ENCODE measurements at regions not wholly inside any gene's neighbourhood (a gene's known extent, or its start where the extent isn't known, plus 50 kb on each side); places are given as distances from the start of the nearest gene placed in this dataset.

DNA sequence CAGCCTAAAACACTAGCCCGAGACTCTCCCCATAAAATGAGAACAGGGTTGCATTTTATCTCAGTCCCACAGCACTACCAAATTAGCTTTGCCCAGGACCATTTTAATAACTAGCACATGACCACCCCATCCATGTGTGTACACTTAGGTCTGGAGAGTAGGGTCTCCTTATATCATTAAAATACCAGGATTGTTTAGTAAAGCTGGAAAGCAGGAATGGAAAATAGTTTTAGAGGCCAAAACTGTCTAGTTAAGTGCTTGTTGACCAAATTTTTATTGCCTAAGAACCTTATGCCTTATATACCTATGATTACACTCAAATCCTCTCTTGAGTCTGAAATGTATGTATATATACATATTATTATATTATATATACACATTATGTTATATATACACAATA is 608.4 kb downstream of the HDGFL1 start:
- ChIA-PET CTCF (no interaction called here), POLR2A (no interaction called here)
- Mint-ChIP-seq H3K9me3 (no peaks in the 10 kb centered on the region), H3K4me1 (peaks cover 20% of the 10 kb centered on the region), H3K27ac (no peak overlapping the region), H3K36me3 (no peaks in the 10 kb centered on the region), H3K27me3 (ENCODE audit: low read depth) (no peaks in the 10 kb centered on the region), H3K4me3 (no peak overlapping the region)
- DNase-seq (ENCODE audit: low spot score) (no peak), ATAC-seq (no peak)
- TF ChIP-seq, protein P1, sequence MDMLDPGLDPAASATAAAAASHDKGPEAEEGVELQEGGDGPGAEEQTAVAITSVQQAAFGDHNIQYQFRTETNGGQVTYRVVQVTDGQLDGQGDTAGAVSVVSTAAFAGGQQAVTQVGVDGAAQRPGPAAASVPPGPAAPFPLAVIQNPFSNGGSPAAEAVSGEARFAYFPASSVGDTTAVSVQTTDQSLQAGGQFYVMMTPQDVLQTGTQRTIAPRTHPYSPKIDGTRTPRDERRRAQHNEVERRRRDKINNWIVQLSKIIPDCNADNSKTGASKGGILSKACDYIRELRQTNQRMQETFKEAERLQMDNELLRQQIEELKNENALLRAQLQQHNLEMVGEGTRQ (CRISPR knock-in tag; IDR thresholded peaks at IDR 0.05) = no peak
- TF ChIP-seq ZNF423 (CRISPR knock-in tag; IDR thresholded peaks at IDR 0.05) (no peak), GABPB1 (CRISPR knock-in tag; IDR thresholded peaks at IDR 0.05) (no peak), KAT7 (CRISPR knock-in tag; IDR thresholded peaks at IDR 0.05; ENCODE audit: borderline replicate concordance) (no peak), EMX1 (CRISPR knock-in tag; IDR thresholded peaks at IDR 0.05) (no peak), CDX4 (CRISPR knock-in tag; IDR thresholded peaks at IDR 0.05; ENCODE audit: borderline replicate concordance) (no peak), NFYB (CRISPR knock-in tag; conservative IDR thresholded peaks at IDR 0.05; ENCODE audit: low read depth) (no peak), ZNF219 (CRISPR knock-in tag; IDR thresholded peaks at IDR 0.05; ENCODE audit: borderline replicate concordance) (no peak), HMGA2 (CRISPR knock-in tag; IDR thresholded peaks at IDR 0.05) (no peak), SP1 (CRISPR knock-in tag; conservative IDR thresholded peaks at IDR 0.05) (no peak), GRHL2 (CRISPR knock-in tag; IDR thresholded peaks at IDR 0.05; ENCODE audit: insufficient replicate concordance, severe bottlenecking) (no peak), NFATC4 (CRISPR knock-in tag; IDR thresholded peaks at IDR 0.05) (no peak), NFE2L1 (CRISPR knock-in tag; IDR thresholded peaks at IDR 0.05) (no peak)
- TF ChIP-seq, protein P2, sequence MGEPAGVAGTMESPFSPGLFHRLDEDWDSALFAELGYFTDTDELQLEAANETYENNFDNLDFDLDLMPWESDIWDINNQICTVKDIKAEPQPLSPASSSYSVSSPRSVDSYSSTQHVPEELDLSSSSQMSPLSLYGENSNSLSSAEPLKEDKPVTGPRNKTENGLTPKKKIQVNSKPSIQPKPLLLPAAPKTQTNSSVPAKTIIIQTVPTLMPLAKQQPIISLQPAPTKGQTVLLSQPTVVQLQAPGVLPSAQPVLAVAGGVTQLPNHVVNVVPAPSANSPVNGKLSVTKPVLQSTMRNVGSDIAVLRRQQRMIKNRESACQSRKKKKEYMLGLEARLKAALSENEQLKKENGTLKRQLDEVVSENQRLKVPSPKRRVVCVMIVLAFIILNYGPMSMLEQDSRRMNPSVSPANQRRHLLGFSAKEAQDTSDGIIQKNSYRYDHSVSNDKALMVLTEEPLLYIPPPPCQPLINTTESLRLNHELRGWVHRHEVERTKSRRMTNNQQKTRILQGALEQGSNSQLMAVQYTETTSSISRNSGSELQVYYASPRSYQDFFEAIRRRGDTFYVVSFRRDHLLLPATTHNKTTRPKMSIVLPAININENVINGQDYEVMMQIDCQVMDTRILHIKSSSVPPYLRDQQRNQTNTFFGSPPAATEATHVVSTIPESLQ (CRISPR knock-in tag; IDR thresholded peaks at IDR 0.05) = no peak
- TF ChIP-seq, protein P3, sequence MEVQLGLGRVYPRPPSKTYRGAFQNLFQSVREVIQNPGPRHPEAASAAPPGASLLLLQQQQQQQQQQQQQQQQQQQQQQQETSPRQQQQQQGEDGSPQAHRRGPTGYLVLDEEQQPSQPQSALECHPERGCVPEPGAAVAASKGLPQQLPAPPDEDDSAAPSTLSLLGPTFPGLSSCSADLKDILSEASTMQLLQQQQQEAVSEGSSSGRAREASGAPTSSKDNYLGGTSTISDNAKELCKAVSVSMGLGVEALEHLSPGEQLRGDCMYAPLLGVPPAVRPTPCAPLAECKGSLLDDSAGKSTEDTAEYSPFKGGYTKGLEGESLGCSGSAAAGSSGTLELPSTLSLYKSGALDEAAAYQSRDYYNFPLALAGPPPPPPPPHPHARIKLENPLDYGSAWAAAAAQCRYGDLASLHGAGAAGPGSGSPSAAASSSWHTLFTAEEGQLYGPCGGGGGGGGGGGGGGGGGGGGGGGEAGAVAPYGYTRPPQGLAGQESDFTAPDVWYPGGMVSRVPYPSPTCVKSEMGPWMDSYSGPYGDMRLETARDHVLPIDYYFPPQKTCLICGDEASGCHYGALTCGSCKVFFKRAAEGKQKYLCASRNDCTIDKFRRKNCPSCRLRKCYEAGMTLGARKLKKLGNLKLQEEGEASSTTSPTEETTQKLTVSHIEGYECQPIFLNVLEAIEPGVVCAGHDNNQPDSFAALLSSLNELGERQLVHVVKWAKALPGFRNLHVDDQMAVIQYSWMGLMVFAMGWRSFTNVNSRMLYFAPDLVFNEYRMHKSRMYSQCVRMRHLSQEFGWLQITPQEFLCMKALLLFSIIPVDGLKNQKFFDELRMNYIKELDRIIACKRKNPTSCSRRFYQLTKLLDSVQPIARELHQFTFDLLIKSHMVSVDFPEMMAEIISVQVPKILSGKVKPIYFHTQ (CRISPR knock-in tag; IDR thresholded peaks at IDR 0.05) = no peak
- TF ChIP-seq, protein P4, sequence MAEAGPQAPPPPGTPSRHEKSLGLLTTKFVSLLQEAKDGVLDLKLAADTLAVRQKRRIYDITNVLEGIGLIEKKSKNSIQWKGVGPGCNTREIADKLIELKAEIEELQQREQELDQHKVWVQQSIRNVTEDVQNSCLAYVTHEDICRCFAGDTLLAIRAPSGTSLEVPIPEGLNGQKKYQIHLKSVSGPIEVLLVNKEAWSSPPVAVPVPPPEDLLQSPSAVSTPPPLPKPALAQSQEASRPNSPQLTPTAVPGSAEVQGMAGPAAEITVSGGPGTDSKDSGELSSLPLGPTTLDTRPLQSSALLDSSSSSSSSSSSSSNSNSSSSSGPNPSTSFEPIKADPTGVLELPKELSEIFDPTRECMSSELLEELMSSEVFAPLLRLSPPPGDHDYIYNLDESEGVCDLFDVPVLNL (CRISPR knock-in tag; IDR thresholded peaks at IDR 0.05; ENCODE audit: borderline replicate concordance, low read depth) = no peak

GRCh38 chr6:23179994-23180393 is 610.6 kb downstream of the HDGFL1 start:
- ATAC-seq (no peak), DNase-seq (ENCODE audit: low spot score) (no peak)
- CTCF ChIA-PET = no interaction called here
- H3K9me3 Mint-ChIP-seq = no peaks in the 10 kb centered on the region
- no peaks in the 10 kb centered on the region for H3K36me3 Mint-ChIP-seq
- H3K27ac Mint-ChIP-seq = no peak overlapping the region
- H3K4me3 Mint-ChIP-seq = no peak overlapping the region
- POLR2A ChIA-PET = no interaction called here
- no peaks in the 10 kb centered on the region; the same call in 1 of the 2 replicates for H3K27me3 Mint-ChIP-seq (ENCODE audit: low read depth)
- peaks cover 20% of the 10 kb centered on the region for H3K4me1 Mint-ChIP-seq
- TF ChIP-seq E2F5 (CRISPR knock-in tag; IDR thresholded peaks at IDR 0.05) (no peak), ZNF416 (CRISPR knock-in tag; IDR thresholded peaks at IDR 0.05) (no peak), ZBTB21 (CRISPR knock-in tag; IDR thresholded peaks at IDR 0.05; ENCODE audit: borderline replicate concordance) (no peak), GTF2I (CRISPR knock-in tag; conservative IDR thresholded peaks at IDR 0.05) (no peak), PRRX2 (CRISPR knock-in tag; IDR thresholded peaks at IDR 0.05) (no peak), TP53 (CRISPR knock-in tag; IDR thresholded peaks at IDR 0.05) (no peak), TCF7 (CRISPR knock-in tag; IDR thresholded peaks at IDR 0.05; ENCODE audit: low read depth) (no peak), RELA (CRISPR knock-in tag; IDR thresholded peaks at IDR 0.05; ENCODE audit: borderline replicate concordance) (no peak), NFYB (CRISPR knock-in tag; conservative IDR thresholded peaks at IDR 0.05; ENCODE audit: low read depth) (no peak), ETV6 (CRISPR knock-in tag; IDR thresholded peaks at IDR 0.05) (no peak)
- TF ChIP-seq, protein P5, sequence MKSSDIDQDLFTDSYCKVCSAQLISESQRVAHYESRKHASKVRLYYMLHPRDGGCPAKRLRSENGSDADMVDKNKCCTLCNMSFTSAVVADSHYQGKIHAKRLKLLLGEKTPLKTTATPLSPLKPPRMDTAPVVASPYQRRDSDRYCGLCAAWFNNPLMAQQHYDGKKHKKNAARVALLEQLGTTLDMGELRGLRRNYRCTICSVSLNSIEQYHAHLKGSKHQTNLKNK (CRISPR knock-in tag; IDR thresholded peaks at IDR 0.05) = no peak
- TF ChIP-seq, protein P6, sequence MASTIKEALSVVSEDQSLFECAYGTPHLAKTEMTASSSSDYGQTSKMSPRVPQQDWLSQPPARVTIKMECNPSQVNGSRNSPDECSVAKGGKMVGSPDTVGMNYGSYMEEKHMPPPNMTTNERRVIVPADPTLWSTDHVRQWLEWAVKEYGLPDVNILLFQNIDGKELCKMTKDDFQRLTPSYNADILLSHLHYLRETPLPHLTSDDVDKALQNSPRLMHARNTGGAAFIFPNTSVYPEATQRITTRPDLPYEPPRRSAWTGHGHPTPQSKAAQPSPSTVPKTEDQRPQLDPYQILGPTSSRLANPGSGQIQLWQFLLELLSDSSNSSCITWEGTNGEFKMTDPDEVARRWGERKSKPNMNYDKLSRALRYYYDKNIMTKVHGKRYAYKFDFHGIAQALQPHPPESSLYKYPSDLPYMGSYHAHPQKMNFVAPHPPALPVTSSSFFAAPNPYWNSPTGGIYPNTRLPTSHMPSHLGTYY (CRISPR knock-in tag; IDR thresholded peaks at IDR 0.05) = no peak
